Nephron progenitor cell (in vitro differentiated cells): ENCODE measurements at regions not wholly inside any gene's neighbourhood (a gene's known extent, or its start where the extent isn't known, plus 50 kb on each side); places are given as distances from the start of the nearest gene placed in this dataset.

Experiments
- DNase-seq: peaks from one replicate; pipeline ENCODE4 v3.0.0; 2021
- H3K27ac Mint-ChIP-seq: 2 replicates; pipeline ENCODE4 v1.8.0; 2021; ENCODE audit warnings: mild to moderate bottlenecking, moderate library complexity, mixed read lengths
- H3K27me3 Mint-ChIP-seq: 2 replicates; pipeline ENCODE4 v1.8.0; 2021; ENCODE audit warnings: mild to moderate bottlenecking, low read depth, mixed read lengths; ENCODE audit not compliant: poor library complexity
- H3K36me3 Mint-ChIP-seq: 2 replicates; pipeline ENCODE4 v1.8.0; 2021; ENCODE audit warnings: low read depth, mixed read lengths
- H3K4me1 Mint-ChIP-seq: 2 replicates; pipeline ENCODE4 v1.8.0; 2021; ENCODE audit warnings: mixed read lengths
- H3K4me3 Mint-ChIP-seq: 2 replicates; pipeline ENCODE4 v1.8.0; 2021; ENCODE audit warnings: mild to moderate bottlenecking, moderate library complexity, mixed read lengths
- H3K9me3 Mint-ChIP-seq: 2 replicates; pipeline ENCODE4 v1.8.0; 2021; ENCODE audit warnings: mild to moderate bottlenecking, moderate library complexity, mixed read lengths
- CTCF ChIP-seq: fragments of 200-600 bp; sonication (generic); IDR thresholded peaks from 2 replicates; pipeline ENCODE4 v1.5.0; 2021; ENCODE audit warnings: antibody characterized with exemption

GRCh38 chrX:65921363-65921762 lies 118.5 kb downstream of the VSIG4 start:
- Mint-ChIP-seq H3K9me3 (peaks cover 82% of the 10 kb centered on the region), H3K27me3 (no peaks in the 10 kb centered on the region)
- TF ChIP-seq CTCF = no peak

GRCh38 chrX:65920620-65921019 lies 119.3 kb downstream of the VSIG4 start:
- Mint-ChIP-seq H3K9me3 (peaks cover 77% of the 10 kb centered on the region), H3K4me3 (no peak overlapping the region), H3K27me3 (no peaks in the 10 kb centered on the region), H3K36me3 (no peaks in the 10 kb centered on the region), H3K27ac (peak overlapping the region; percentile 84), H3K4me1 (peaks cover 18% of the 10 kb centered on the region)
- no peak for TF ChIP-seq CTCF
- DNase-seq = peak; percentile 2

More at GRCh38 chrX:65921363-65921762, 118.5 kb downstream of the VSIG4 start:
- Mint-ChIP-seq H3K36me3 (no peaks in the 10 kb centered on the region), H3K4me1 (peaks cover 18% of the 10 kb centered on the region), H3K4me3 (no peak overlapping the region), H3K27ac (peak overlapping the region; percentile 84)
- no peak for DNase-seq

- Mint-ChIP-seq H3K36me3 (no peaks in the 10 kb centered on the region), H3K9me3 (peaks cover 31% of the 10 kb centered on the region), H3K4me1 (no peaks in the 10 kb centered on the region), H3K27me3 (no peaks in the 10 kb centered on the region), H3K4me3 (no peak overlapping the region), H3K27ac (no peak overlapping the region)
- DNase-seq = no peak
- no peak for TF ChIP-seq CTCF
Observed at GRCh38 chrX:65910899-65911298, 129.0 kb downstream of the VSIG4 start.

GRCh38 chrX:65903750-65904149 lies 136.1 kb downstream of the VSIG4 start:
- Mint-ChIP-seq H3K4me1 (no peaks in the 10 kb centered on the region), H3K27me3 (peaks cover under 1% of the 10 kb centered on the region), H3K27ac (no peak overlapping the region), H3K4me3 (no peak overlapping the region), H3K9me3 (peaks cover 28% of the 10 kb centered on the region), H3K36me3 (no peaks in the 10 kb centered on the region)
- no peak for TF ChIP-seq CTCF
- no peak for DNase-seq

GRCh38 chrX:65902011-65902410 lies 137.9 kb downstream of the VSIG4 start:
- Mint-ChIP-seq H3K9me3 (peaks cover 35% of the 10 kb centered on the region), H3K27ac (no peak overlapping the region), H3K4me1 (no peaks in the 10 kb centered on the region), H3K4me3 (no peak overlapping the region), H3K27me3 (peaks cover 3% of the 10 kb centered on the region), H3K36me3 (no peaks in the 10 kb centered on the region)
- no peak for TF ChIP-seq CTCF
- DNase-seq = no peak

GRCh38 chrX:65900850-65901844 lies 138.7 kb downstream of the VSIG4 start:
- no peaks in the 10 kb centered on the region for H3K4me1 Mint-ChIP-seq
- peaks cover 3% of the 10 kb centered on the region for H3K27me3 Mint-ChIP-seq
- TF ChIP-seq CTCF = no peak
- H3K27ac Mint-ChIP-seq = no peak overlapping the region
- H3K4me3 Mint-ChIP-seq = no peak overlapping the region
- H3K36me3 Mint-ChIP-seq = no peaks in the 10 kb centered on the region
- no peak for DNase-seq
- H3K9me3 Mint-ChIP-seq = peaks cover 39% of the 10 kb centered on the region
